Adrenal gland (tissue), 9 donors: ENCODE measurements at regions not wholly inside any gene's neighbourhood (a gene's known extent, or its start where the extent isn't known, plus 50 kb on each side); places are given as distances from the start of the nearest gene placed in this dataset.

ENCODE experiments used
- DNase-seq, 7 donors: peaks; one replicate each; pipeline ENCODE4 v3.0.0-alpha.2; 2019 to 2020
- H3K27ac ChIP-seq, 5 donors: fragments of 200-600 bp; sonication (generic) in 4 of 5; 1 replicate in 3 of 5; 2 replicates in 2 of 5; pipeline versions ENCODE4 v1.5.1 to v1.8.0; 2016 to 2020; ENCODE audit warnings: mild to moderate bottlenecking in 1 of 5
- H3K27me3 ChIP-seq: fragments of 200-600 bp; 2 replicates; pipeline ENCODE4 v1.8.0; 2021
- H3K36me3 ChIP-seq, 2 donors: fragments of 200-600 bp; replicated peaks in 1 of 2; 1 replicate in 1 of 2; 2 replicates in 1 of 2; pipeline versions ENCODE4 v1.5.1 to v1.8.0; 2018 to 2022
- H3K4me1 ChIP-seq, 2 donors: fragments of 200-600 bp; replicated peaks in 1 of 2; 1 replicate in 1 of 2; 2 replicates in 1 of 2; pipeline versions ENCODE4 v1.5.1 to v1.8.0; 2018 to 2021
- H3K4me3 ChIP-seq, 4 donors: fragments of 200-600 bp; sonication (generic) in 3 of 4; one replicate each; pipeline ENCODE4 v1.5.1; 2016 to 2018
- H3K9me3 ChIP-seq, 3 donors: fragments of 200-600 bp; sonication (generic) in 1 of 3; replicated peaks in 1 of 3; 1 replicate in 2 of 3; 2 replicates in 1 of 3; pipeline versions ENCODE4 v1.5.1 to v1.8.0; 2016 to 2021
- POLR2A ChIP-seq, 2 donors: fragments of 450-650 bp; IDR thresholded peaks; one replicate each; pipeline ENCODE4 v1.6.1; 2017; ENCODE audit warnings: antibody characterized with exemption in 2 of 2, mild to moderate bottlenecking in 2 of 2, moderate library complexity in 1 of 2
- WGBS, 4 donors: extraction: QIAGEN DNeasy Blood & Tissue Kit in 2 of 4; methylation state at CpG; one replicate each; pipeline versions ENCODE4 v1.1.5 to v1.1.7; 2013 to 2017; 5-methylcytosine and 5-hydroxymethylcytosine counted together
- intact Hi-C, 2 donors: fragments of 100-400 bp; cut with DNase I; formaldehyde crosslinking; loops; one replicate each; pipeline versions ENCODE4 v1.14.1 to v1.15.0; 2022 to 2023
- small RNA-seq, 2 donors: library from RNA; depleted of rRNA; stranded (forward); fragments of <200 nt; gene quantifications; one replicate each; pipeline ENCODE3, GENCODE V24; 2016
- TF ChIP-seq, protein P1 (sequence below), 6 experiments: fragments of 450-650 bp in 4 of 6; fragments of 200-600 bp in 2 of 6; sonication (generic) in 1 of 6; IDR thresholded peaks; 1 replicate in 5 of 6; 2 replicates in 1 of 6; pipeline versions ENCODE4 v1.5.1 to v1.8.0; 2016 to 2021; ENCODE audit warnings: antibody characterized with exemption in 6 of 6, mild to moderate bottlenecking in 2 of 6, moderate library complexity in 1 of 6
- donor health status: healthy with polysubstance abuse.
- donor health status: Bipolar disorder and iron deficiency.
- donor health status: DM: yes; HTN: yes; CAD: no.
- donor health status: DM: no; HTN: no; CAD: no.
- donor health status: DM: no; HTN: no; CAD: no.

- Histone ChIP-seq H3K9me3 (no peaks in the 10 kb centered on the region), H3K27ac (no peak overlapping the region)
These were observed 1304.0 kb downstream of the FAM133A start for GRCh38 chrX:94977986-94978385.

More at GRCh38 chrX:94977986-94978385, 1304.0 kb downstream of the FAM133A start:
- peaks cover 5% of the 10 kb centered on the region for H3K27me3 ChIP-seq
- WGBS, 4 donors, result 70 to 86% (median 79%) methylated on average over 2 to 4 of the region's 4 CpGs
- intact Hi-C loops, result no loop called here
- no peak for DNase-seq
- H3K4me1 ChIP-seq, result no peaks in the 10 kb centered on the region
- TF ChIP-seq POLR2A (IDR thresholded peaks at IDR 0.05), result no peak
- TF ChIP-seq, protein P1, sequence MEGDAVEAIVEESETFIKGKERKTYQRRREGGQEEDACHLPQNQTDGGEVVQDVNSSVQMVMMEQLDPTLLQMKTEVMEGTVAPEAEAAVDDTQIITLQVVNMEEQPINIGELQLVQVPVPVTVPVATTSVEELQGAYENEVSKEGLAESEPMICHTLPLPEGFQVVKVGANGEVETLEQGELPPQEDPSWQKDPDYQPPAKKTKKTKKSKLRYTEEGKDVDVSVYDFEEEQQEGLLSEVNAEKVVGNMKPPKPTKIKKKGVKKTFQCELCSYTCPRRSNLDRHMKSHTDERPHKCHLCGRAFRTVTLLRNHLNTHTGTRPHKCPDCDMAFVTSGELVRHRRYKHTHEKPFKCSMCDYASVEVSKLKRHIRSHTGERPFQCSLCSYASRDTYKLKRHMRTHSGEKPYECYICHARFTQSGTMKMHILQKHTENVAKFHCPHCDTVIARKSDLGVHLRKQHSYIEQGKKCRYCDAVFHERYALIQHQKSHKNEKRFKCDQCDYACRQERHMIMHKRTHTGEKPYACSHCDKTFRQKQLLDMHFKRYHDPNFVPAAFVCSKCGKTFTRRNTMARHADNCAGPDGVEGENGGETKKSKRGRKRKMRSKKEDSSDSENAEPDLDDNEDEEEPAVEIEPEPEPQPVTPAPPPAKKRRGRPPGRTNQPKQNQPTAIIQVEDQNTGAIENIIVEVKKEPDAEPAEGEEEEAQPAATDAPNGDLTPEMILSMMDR (IDR thresholded peaks at IDR 0.05), result no peak
- H3K4me3 ChIP-seq, result no peak overlapping the region
- no peaks in the 10 kb centered on the region for H3K36me3 ChIP-seq

Small RNA genes lying in the stretch of these regions (small RNA-seq; reads per million reads assigned to genes)
- 0 reads per million in 2 donors for gene RF00019
